HL-60 (cell line): ENCODE measurements at regions not wholly inside any gene's neighbourhood (a gene's known extent, or its start where the extent isn't known, plus 50 kb on each side); places are given as distances from the start of the nearest gene placed in this dataset.

Experiments
- CTCF ChIP-seq: IDR thresholded peaks from one replicate; pipeline ENCODE4 v1.5.1; 2011; ENCODE audit warnings: low read length, control low read depth, inconsistent platforms; ENCODE audit not compliant: insufficient read depth
- POLR2AphosphoS5 ChIP-seq: IDR thresholded peaks from 2 replicates; pipeline ENCODE4 v1.6.1; 2012; ENCODE audit warnings: low read depth
- REST ChIP-seq: IDR thresholded peaks from 2 replicates; pipeline ENCODE4 v1.6.1; 2012; ENCODE audit warnings: low read depth; ENCODE audit not compliant: insufficient replicate concordance

GRCh38 chr2:182652326-182652725, 63.7 kb upstream of the DNAJC10 start:
- TF ChIP-seq CTCF (no peak), REST (no peak), POLR2AphosphoS5 (no peak)
